HepG2 (cell line): ENCODE measurements at regions not wholly inside any gene's neighbourhood (a gene's known extent, or its start where the extent isn't known, plus 50 kb on each side); places are given as distances from the start of the nearest gene placed in this dataset.

Experiments used
- ATAC-seq: fragments of 200-7000 bp; cut with Tn5 transposase; 3 replicates; pipeline ENCODE4 v1.9.1; 2020; ENCODE audit warnings: mild to moderate bottlenecking, moderate library complexity
- BruUV-seq: library from RNA; stranded (reverse); fragments of 400-500 nt; replicated peaks from 2 replicates; lab custom pipeline; 2021; lab: Mats Ljungman, UMichigan
- CTCF ChIA-PET: fragments of 300-600 bp; formaldehyde crosslinking; extraction: SDS; loops from one replicate; lab custom pipeline; 2021; ENCODE audit warnings: low total read pairs, inconsistent platforms, low intra/inter-chr PET ratio; lab: Yijun Ruan, JAX
- POLR2A ChIA-PET: fragments of 350-600 bp; sonication (Branson Sonifier 250); formaldehyde crosslinking; loops from one replicate; lab custom pipeline; 2020; ENCODE audit warnings: antibody characterized with exemption, inconsistent platforms; lab: Yijun Ruan, JAX
- DNase-seq: peaks from one replicate; pipeline ENCODE4 v3.0.0-alpha.2; 2015; ENCODE audit warnings: low spot score
- FAIRE-seq: peaks from 3 replicates; lab custom pipeline; 2011; peaks lifted over from hg19 to GRCh38; lab: Jason Lieb, UNC
- H2AFZ ChIP-seq: one replicate; pipeline ENCODE4 v1.6.1; 2011; ENCODE audit warnings: low read length, inconsistent platforms
- H3K27ac ChIP-seq: fragments of 300-600 bp; 3 replicates; pipeline ENCODE4 v1.8.0; 2011; ENCODE audit warnings: mixed run types, mild to moderate bottlenecking, mixed read lengths, low read length, inconsistent platforms; ENCODE audit not compliant: insufficient read depth; ENCODE audit errors: extremely low read length
- H3K27me3 ChIP-seq, 2 experiments: fragments of 200-600 bp in 1 of 2; 2 replicates in 1 of 2; 3 replicates in 1 of 2; pipeline versions ENCODE4 v1.6.0 to v1.8.0; 2011; ENCODE audit warnings: low read length in 2 of 2, mild to moderate bottlenecking in 2 of 2, moderate library complexity in 2 of 2, inconsistent platforms in 1 of 2; ENCODE audit not compliant: insufficient read depth in 2 of 2, control insufficient read depth in 1 of 2
- H3K36me3 ChIP-seq, 2 experiments: fragments of 200-600 bp in 1 of 2; replicated peaks in 1 of 2; 2 replicates in 1 of 2; 3 replicates in 1 of 2; pipeline versions ENCODE4 v1.5.1 to v1.8.0; 2011; ENCODE audit warnings: low read length in 2 of 2, inconsistent platforms in 1 of 2; ENCODE audit not compliant: insufficient read depth in 2 of 2, control insufficient read depth in 1 of 2
- H3K4me1 ChIP-seq: 2 replicates; pipeline ENCODE4 v1.5.1; 2012; ENCODE audit warnings: low read length, inconsistent platforms; ENCODE audit not compliant: insufficient read depth
- H3K4me2 ChIP-seq: 2 replicates; pipeline ENCODE4 v1.6.0; 2011; ENCODE audit warnings: low read depth, low read length, inconsistent platforms
- H3K4me3 ChIP-seq, 3 experiments: fragments of 200-600 bp in 1 of 3; sonication (generic), shearing (Covaris generic) in 1 of 3; replicated peaks in 1 of 3; 2 replicates each; pipeline ENCODE4 v1.5.1; 2011 to 2016; ENCODE audit warnings: low read length in 3 of 3, inconsistent platforms in 2 of 3, low read depth in 2 of 3, mild to moderate bottlenecking in 2 of 3, control low read depth in 1 of 3, mixed read lengths in 1 of 3; ENCODE audit not compliant: insufficient read depth in 1 of 3
- H3K79me2 ChIP-seq: one replicate; pipeline ENCODE4 v1.6.1; 2011; ENCODE audit warnings: low read length, inconsistent platforms; ENCODE audit not compliant: insufficient read depth
- H3K9ac ChIP-seq: 2 replicates; pipeline ENCODE4 v1.6.0; 2011; ENCODE audit warnings: mild to moderate bottlenecking, low read depth, low read length, inconsistent platforms; ENCODE audit not compliant: insufficient read depth
- H3K9me3 ChIP-seq: 2 replicates; pipeline ENCODE4 v1.5.1; 2012; ENCODE audit warnings: mild to moderate bottlenecking, low read length
- H4K20me1 ChIP-seq: 2 replicates; pipeline ENCODE4 v1.6.0; 2011; ENCODE audit warnings: inconsistent platforms, mild to moderate bottlenecking, low read length, moderate library complexity; ENCODE audit not compliant: insufficient read depth
- DPF2 ChIP-seq: sonication (generic); formaldehyde crosslinking; IDR thresholded peaks from 2 replicates; pipeline ENCODE4 v1.4.0; 2020; ENCODE audit warnings: mild to moderate bottlenecking, low read depth, missing genetic modification reagents, borderline replicate concordance
- REXO4 ChIP-seq: sonication (generic); formaldehyde crosslinking; IDR thresholded peaks from 2 replicates; pipeline ENCODE4 v1.8.0; 2022; ENCODE audit warnings: missing genetic modification reagents, mild to moderate bottlenecking, borderline replicate concordance
- in situ Hi-C: cut with HindIII; loops from 2 replicates; pipeline ENCODE4 v1.10.0; 2017; ENCODE audit warnings: low pct_unique_long_range_greater_than_20kb; ENCODE audit not compliant: extremely low pct_ligation_motif_present
- intact Hi-C: fragments of 100-400 bp; cut with micrococcal nuclease; formaldehyde crosslinking; loops from one replicate; pipeline ENCODE4 v1.10.0; 2022; ENCODE audit not compliant: unreplicated experiment
- TF ChIP-seq, protein P1 (sequence below): sonication (generic); formaldehyde crosslinking; IDR thresholded peaks from 2 replicates; pipeline ENCODE4 v1.4.0; 2020; ENCODE audit warnings: missing genetic modification reagents

DNA sequence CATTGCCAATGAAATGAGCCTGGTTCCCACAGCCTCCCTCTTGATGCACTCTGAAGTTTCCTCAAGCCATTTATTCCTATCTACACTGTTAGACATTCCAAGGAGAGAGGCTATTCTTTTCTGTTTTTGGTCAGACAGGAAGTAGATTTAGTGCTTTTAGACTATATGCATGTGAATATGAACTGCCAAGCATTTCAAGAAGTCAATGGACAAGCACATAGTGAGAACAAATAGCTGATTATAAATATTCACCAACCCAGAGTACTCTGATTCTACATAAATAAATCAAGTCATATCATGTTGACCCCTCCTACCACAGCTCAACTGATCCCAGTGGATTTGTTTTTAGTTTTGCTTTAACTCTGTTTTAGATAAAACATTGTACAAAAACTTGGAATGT lies 412.5 kb upstream of the RARB start:
- H3K4me1 ChIP-seq, result no peaks in the 10 kb centered on the region
- no peak for ATAC-seq
- TF ChIP-seq DPF2 (CRISPR knock-in tag), result no peak
- BruUV-seq, result no TSS peak
- H3K9ac ChIP-seq, result no peak overlapping the region
- intact Hi-C loops, result no loop called here
- no peaks in the 10 kb centered on the region for H3K36me3 ChIP-seq
- no peak overlapping the region for H3K4me2 ChIP-seq
- no peaks in the 10 kb centered on the region for H3K9me3 ChIP-seq
- H3K27me3 ChIP-seq, result peaks cover 0 to 2% of the 10 kb centered on the region in 2 experiments; a peak in 2 of 5 replicates
- POLR2A ChIA-PET, result no interaction called here
- H2AFZ ChIP-seq, result no peak overlapping the region
- no peaks in the 10 kb centered on the region for H3K79me2 ChIP-seq
- in situ Hi-C loops, result no loop called here
- no peak for FAIRE-seq
- H4K20me1 ChIP-seq, result no peaks in the 10 kb centered on the region
- DNase-seq, result no peak
- H3K4me3 ChIP-seq, result no peak overlapping the region
- H3K27ac ChIP-seq, result no peak overlapping the region
- CTCF ChIA-PET, result no interaction called here

DNA sequence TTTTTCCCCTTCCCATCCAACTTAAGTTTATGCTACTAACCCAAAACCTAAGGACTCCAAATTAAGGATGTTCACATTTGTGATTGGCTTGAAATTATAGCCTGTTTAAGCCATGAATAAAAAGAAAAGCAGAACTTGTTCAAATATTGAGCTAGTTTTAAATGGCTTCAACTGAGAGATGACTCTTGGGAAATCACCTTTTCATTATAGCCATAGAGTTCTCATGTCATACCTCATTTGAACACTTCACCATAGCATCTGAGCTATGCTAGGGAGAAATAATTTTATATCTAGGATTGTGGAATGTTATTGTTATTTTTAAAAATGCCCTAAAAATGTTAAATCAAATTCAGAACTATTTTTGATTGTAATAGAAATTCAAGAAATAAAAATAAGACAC lies 409.2 kb upstream of the RARB start:
- TF ChIP-seq, protein P1, sequence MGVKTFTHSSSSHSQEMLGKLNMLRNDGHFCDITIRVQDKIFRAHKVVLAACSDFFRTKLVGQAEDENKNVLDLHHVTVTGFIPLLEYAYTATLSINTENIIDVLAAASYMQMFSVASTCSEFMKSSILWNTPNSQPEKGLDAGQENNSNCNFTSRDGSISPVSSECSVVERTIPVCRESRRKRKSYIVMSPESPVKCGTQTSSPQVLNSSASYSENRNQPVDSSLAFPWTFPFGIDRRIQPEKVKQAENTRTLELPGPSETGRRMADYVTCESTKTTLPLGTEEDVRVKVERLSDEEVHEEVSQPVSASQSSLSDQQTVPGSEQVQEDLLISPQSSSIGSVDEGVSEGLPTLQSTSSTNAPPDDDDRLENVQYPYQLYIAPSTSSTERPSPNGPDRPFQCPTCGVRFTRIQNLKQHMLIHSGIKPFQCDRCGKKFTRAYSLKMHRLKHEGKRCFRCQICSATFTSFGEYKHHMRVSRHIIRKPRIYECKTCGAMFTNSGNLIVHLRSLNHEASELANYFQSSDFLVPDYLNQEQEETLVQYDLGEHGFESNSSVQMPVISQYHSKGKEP (CRISPR knock-in tag), result no peak
- no peak for TF ChIP-seq REXO4 (CRISPR knock-in tag)
- POLR2A ChIA-PET, result no interaction called here
- Histone ChIP-seq H3K9ac (no peak overlapping the region), H3K27me3 (peaks cover 0 to 2% of the 10 kb centered on the region in 2 experiments; a peak in 2 of 5 replicates), H2AFZ (no peak overlapping the region), H3K4me1 (no peaks in the 10 kb centered on the region), H3K4me3 (no peak overlapping the region), H3K79me2 (no peaks in the 10 kb centered on the region), H3K27ac (no peak overlapping the region), H3K36me3 (no peaks in the 10 kb centered on the region), H3K4me2 (no peak overlapping the region), H3K9me3 (no peaks in the 10 kb centered on the region), H4K20me1 (no peaks in the 10 kb centered on the region)
- intact Hi-C loops, result no loop called here
- DNase-seq (no peak), ATAC-seq (no peak), FAIRE-seq (no peak)
- in situ Hi-C loops, result no loop called here
- no TSS peak for BruUV-seq
- CTCF ChIA-PET, result no interaction called here
